Natural killer cell treated with Interleukin-12 subunit alpha and Interleukin-12 subunit beta and Interleukin-15 and Interleukin-18, amount 100 ng/mL, for 72 hours (primary cell): ENCODE measurements at regions not wholly inside any gene's neighbourhood (a gene's known extent, or its start where the extent isn't known, plus 50 kb on each side); places are given as distances from the start of the nearest gene placed in this dataset.
A peak's percentile ranks its signal among the peaks of the same experiment; 100 is the strongest.

Experiments
- ATAC-seq, 2 donors: fragments of 150-1000 bp; cut with Tn5 transposase in 1 of 2; sonication (Bioruptor Pico), chemical (Tn5 transposase) in 1 of 2; 2 replicates each; pipeline ENCODE4 v1.10.0; 2021
- DNase-seq: peaks from one replicate; pipeline ENCODE4 v3.0.0; 2022; ENCODE audit warnings: low spot score
- H3K27ac Mint-ChIP-seq, 2 donors: 1 replicate in 1 of 2; 2 replicates in 1 of 2; pipeline ENCODE4 v1.8.0; 2022; ENCODE audit warnings: mixed read lengths in 2 of 2, mild to moderate bottlenecking in 1 of 2, moderate library complexity in 1 of 2
- H3K27me3 Mint-ChIP-seq, 2 donors: 1 replicate in 1 of 2; 2 replicates in 1 of 2; pipeline ENCODE4 v1.8.0; 2022; ENCODE audit warnings: mixed read lengths in 2 of 2
- H3K36me3 Mint-ChIP-seq: one replicate; pipeline ENCODE4 v1.8.0; 2022; ENCODE audit warnings: mixed read lengths
- H3K4me1 Mint-ChIP-seq, 2 donors: 1 replicate in 1 of 2; 2 replicates in 1 of 2; pipeline ENCODE4 v1.8.0; 2022; ENCODE audit warnings: low read depth in 2 of 2, mixed read lengths in 2 of 2, mild to moderate bottlenecking in 1 of 2
- H3K4me3 Mint-ChIP-seq: one replicate; pipeline ENCODE4 v1.8.0; 2022; ENCODE audit warnings: mixed read lengths
- H3K9me3 Mint-ChIP-seq: 2 replicates; pipeline ENCODE4 v1.8.0; 2022; ENCODE audit warnings: mixed read lengths

GRCh38 chr22:26801449-26801848 is 144.1 kb downstream of the MIAT start:
- Mint-ChIP-seq H3K9me3 (no peaks in the 10 kb centered on the region), H3K4me1 (peaks cover 0 to 2% of the 10 kb centered on the region in 2 donors)

GRCh38 chr22:26804315-26804714 is 146.9 kb downstream of the MIAT start:
- Mint-ChIP-seq H3K27ac (no peak overlapping the region), H3K4me3 (no peak overlapping the region), H3K27me3 (no peaks in the 10 kb centered on the region), H3K9me3 (no peaks in the 10 kb centered on the region), H3K4me1 (peaks cover 0 to 2% of the 10 kb centered on the region in 2 donors), H3K36me3 (no peaks in the 10 kb centered on the region)
- no peak for ATAC-seq
- DNase-seq: no peak

More at GRCh38 chr22:26801449-26801848, 144.1 kb downstream of the MIAT start:
- DNase-seq (no peak), ATAC-seq (no peak)
- Mint-ChIP-seq H3K36me3 (no peaks in the 10 kb centered on the region), H3K27ac (no peak overlapping the region), H3K27me3 (no peaks in the 10 kb centered on the region), H3K4me3 (no peak overlapping the region)

GRCh38 chr22:26804911-26805539 is 147.6 kb downstream of the MIAT start:
- ATAC-seq: no peak
- Mint-ChIP-seq H3K9me3 (no peaks in the 10 kb centered on the region), H3K27ac (no peak overlapping the region), H3K4me1 (peaks cover 0 to 2% of the 10 kb centered on the region in 2 donors), H3K4me3 (no peak overlapping the region), H3K36me3 (no peaks in the 10 kb centered on the region), H3K27me3 (no peaks in the 10 kb centered on the region)
- no peak for DNase-seq

GRCh38 chr22:26806445-26807175 is 149.2 kb downstream of the MIAT start:
- no peaks in the 10 kb centered on the region for H3K27me3 Mint-ChIP-seq
- DNase-seq (no peak), ATAC-seq (no peak)
- peaks cover 0 to 3% of the 10 kb centered on the region in 2 donors for H3K4me1 Mint-ChIP-seq
- no peak overlapping the region for H3K27ac Mint-ChIP-seq
- H3K4me3 Mint-ChIP-seq: no peak overlapping the region
- H3K36me3 Mint-ChIP-seq: no peaks in the 10 kb centered on the region
- H3K9me3 Mint-ChIP-seq: no peaks in the 10 kb centered on the region

- no peaks in the 10 kb centered on the region for H3K9me3 Mint-ChIP-seq
These were observed 154.2 kb downstream of the MIAT start for GRCh38 chr22:26811647-26811992.

GRCh38 chr22:26812731-26813130 is 155.3 kb downstream of the MIAT start:
- Mint-ChIP-seq H3K4me1 (peaks cover 0 to 3% of the 10 kb centered on the region in 2 donors), H3K4me3 (no peak overlapping the region), H3K36me3 (no peaks in the 10 kb centered on the region), H3K27ac (no peak overlapping the region), H3K27me3 (no peaks in the 10 kb centered on the region), H3K9me3 (no peaks in the 10 kb centered on the region)
- DNase-seq (no peak), ATAC-seq (no peak)

More at GRCh38 chr22:26811647-26811992, 154.2 kb downstream of the MIAT start:
- ATAC-seq (no peak), DNase-seq (no peak)
- no peak overlapping the region for H3K4me3 Mint-ChIP-seq
- peaks cover 0 to 3% of the 10 kb centered on the region in 2 donors for H3K4me1 Mint-ChIP-seq
- no peak overlapping the region for H3K27ac Mint-ChIP-seq
- H3K27me3 Mint-ChIP-seq: no peaks in the 10 kb centered on the region
- no peaks in the 10 kb centered on the region for H3K36me3 Mint-ChIP-seq

- Mint-ChIP-seq H3K4me3 (no peak overlapping the region), H3K36me3 (no peaks in the 10 kb centered on the region), H3K9me3 (no peaks in the 10 kb centered on the region), H3K4me1 (no peaks in the 10 kb centered on the region), H3K27me3 (no peaks in the 10 kb centered on the region), H3K27ac (no peak overlapping the region)
- DNase-seq (no peak), ATAC-seq (no peak)
These were observed 159.3 kb downstream of the MIAT start for GRCh38 chr22:26816726-26817125.

GRCh38 chr22:26817926-26818325 is 160.5 kb downstream of the MIAT start:
- Mint-ChIP-seq H3K27me3 (no peaks in the 10 kb centered on the region), H3K4me3 (no peak overlapping the region), H3K36me3 (no peaks in the 10 kb centered on the region), H3K4me1 (no peaks in the 10 kb centered on the region), H3K27ac (no peak overlapping the region), H3K9me3 (no peaks in the 10 kb centered on the region)
- DNase-seq (no peak), ATAC-seq (no peak)

GRCh38 chr22:26821854-26822253 is 164.5 kb downstream of the MIAT start:
- Mint-ChIP-seq H3K27me3 (no peaks in the 10 kb centered on the region), H3K27ac (no peak overlapping the region), H3K9me3 (no peaks in the 10 kb centered on the region), H3K36me3 (no peaks in the 10 kb centered on the region), H3K4me1 (no peaks in the 10 kb centered on the region), H3K4me3 (no peak overlapping the region)
- DNase-seq (no peak), ATAC-seq (no peak)

GRCh38 chr22:26822313-26822712 is 164.9 kb downstream of the MIAT start:
- no peak for ATAC-seq
- no peaks in the 10 kb centered on the region for H3K36me3 Mint-ChIP-seq

GRCh38 chr22:26823966-26824365 is 166.6 kb downstream of the MIAT start:
- ATAC-seq (no peak), DNase-seq (no peak)
- Mint-ChIP-seq H3K9me3 (no peaks in the 10 kb centered on the region), H3K27ac (no peak overlapping the region), H3K4me1 (no peaks in the 10 kb centered on the region), H3K4me3 (no peak overlapping the region), H3K27me3 (no peaks in the 10 kb centered on the region), H3K36me3 (no peaks in the 10 kb centered on the region)

More at GRCh38 chr22:26822313-26822712, 164.9 kb downstream of the MIAT start:
- H3K27me3 Mint-ChIP-seq: no peaks in the 10 kb centered on the region
- DNase-seq: no peak
- H3K27ac Mint-ChIP-seq: no peak overlapping the region
- no peaks in the 10 kb centered on the region for H3K4me1 Mint-ChIP-seq
- H3K9me3 Mint-ChIP-seq: no peaks in the 10 kb centered on the region
- no peak overlapping the region for H3K4me3 Mint-ChIP-seq

GRCh38 chr22:26825960-26826935 is 168.9 kb downstream of the MIAT start:
- Mint-ChIP-seq H3K4me1 (no peaks in the 10 kb centered on the region), H3K27me3 (no peaks in the 10 kb centered on the region), H3K4me3 (no peak overlapping the region), H3K27ac (no peak overlapping the region), H3K36me3 (no peaks in the 10 kb centered on the region), H3K9me3 (no peaks in the 10 kb centered on the region)
- DNase-seq (peak; percentile 5), ATAC-seq (no peak)

GRCh38 chr22:26827611-26828010 is 170.2 kb downstream of the MIAT start:
- Mint-ChIP-seq H3K27ac (no peak overlapping the region), H3K4me3 (no peak overlapping the region), H3K9me3 (no peaks in the 10 kb centered on the region), H3K27me3 (no peaks in the 10 kb centered on the region), H3K4me1 (no peaks in the 10 kb centered on the region), H3K36me3 (no peaks in the 10 kb centered on the region)
- ATAC-seq (no peak), DNase-seq (peak; percentile 15)

- no peaks in the 10 kb centered on the region for H3K4me1 Mint-ChIP-seq
- H3K9me3 Mint-ChIP-seq: no peaks in the 10 kb centered on the region
- no peak overlapping the region for H3K4me3 Mint-ChIP-seq
- no peaks in the 10 kb centered on the region for H3K36me3 Mint-ChIP-seq
- ATAC-seq (no peak), DNase-seq (peak; percentile 18)
- no peaks in the 10 kb centered on the region for H3K27me3 Mint-ChIP-seq
- H3K27ac Mint-ChIP-seq: peak overlapping the region in 1 of 2 donors; percentile 15
These were observed 170.9 kb downstream of the MIAT start for GRCh38 chr22:26828311-26828710.
